ENCODE measurements at regions not wholly inside any gene's neighbourhood (a gene's known extent, or its start where the extent isn't known, plus 50 kb on each side); places are given as distances from the start of the nearest gene placed in this dataset.

- H3K27ac ChIP-seq, result no peak overlapping the region
- TF ChIP-seq, protein P1, sequence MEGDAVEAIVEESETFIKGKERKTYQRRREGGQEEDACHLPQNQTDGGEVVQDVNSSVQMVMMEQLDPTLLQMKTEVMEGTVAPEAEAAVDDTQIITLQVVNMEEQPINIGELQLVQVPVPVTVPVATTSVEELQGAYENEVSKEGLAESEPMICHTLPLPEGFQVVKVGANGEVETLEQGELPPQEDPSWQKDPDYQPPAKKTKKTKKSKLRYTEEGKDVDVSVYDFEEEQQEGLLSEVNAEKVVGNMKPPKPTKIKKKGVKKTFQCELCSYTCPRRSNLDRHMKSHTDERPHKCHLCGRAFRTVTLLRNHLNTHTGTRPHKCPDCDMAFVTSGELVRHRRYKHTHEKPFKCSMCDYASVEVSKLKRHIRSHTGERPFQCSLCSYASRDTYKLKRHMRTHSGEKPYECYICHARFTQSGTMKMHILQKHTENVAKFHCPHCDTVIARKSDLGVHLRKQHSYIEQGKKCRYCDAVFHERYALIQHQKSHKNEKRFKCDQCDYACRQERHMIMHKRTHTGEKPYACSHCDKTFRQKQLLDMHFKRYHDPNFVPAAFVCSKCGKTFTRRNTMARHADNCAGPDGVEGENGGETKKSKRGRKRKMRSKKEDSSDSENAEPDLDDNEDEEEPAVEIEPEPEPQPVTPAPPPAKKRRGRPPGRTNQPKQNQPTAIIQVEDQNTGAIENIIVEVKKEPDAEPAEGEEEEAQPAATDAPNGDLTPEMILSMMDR (IDR thresholded peaks at IDR 0.05), result no peak
- TF ChIP-seq ZFX (IDR thresholded peaks at IDR 0.05; ENCODE audit: borderline replicate concordance), result no peak
These were observed 216.3 kb downstream of the BUD13 start for GRCh38 chr11:116556483-116556882.

DNA sequence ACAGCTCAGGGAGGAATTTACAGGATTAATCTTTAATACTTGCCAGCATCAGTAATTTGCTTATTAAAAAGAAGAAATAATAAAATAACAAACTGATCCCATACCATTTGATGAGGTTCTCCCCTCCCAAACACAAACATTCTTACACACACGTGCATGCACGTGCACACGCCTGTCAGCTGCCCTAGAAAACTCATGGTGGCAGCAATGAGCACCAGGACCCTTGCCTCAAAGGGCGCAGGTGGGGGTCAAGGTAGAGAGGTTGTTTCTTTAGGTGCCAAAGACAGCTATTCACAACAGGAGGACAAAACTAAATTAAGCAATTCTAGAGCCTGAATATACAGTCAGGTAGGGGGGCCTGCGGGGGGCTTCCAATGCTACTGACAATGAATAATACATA lies 219.3 kb downstream of the BUD13 start:
- no peak overlapping the region for H3K27ac ChIP-seq
- TF ChIP-seq, protein P1 (IDR thresholded peaks at IDR 0.05), result peak; percentile 51
- no peak for TF ChIP-seq ZFX (IDR thresholded peaks at IDR 0.05; ENCODE audit: borderline replicate concordance)

GRCh38 chr11:116551576-116551975 lies 221.2 kb downstream of the BUD13 start:
- H3K27ac ChIP-seq, result no peak overlapping the region
- no peak for TF ChIP-seq ZFX (IDR thresholded peaks at IDR 0.05; ENCODE audit: borderline replicate concordance)
- TF ChIP-seq, protein P1 (IDR thresholded peaks at IDR 0.05), result no peak

- H3K27ac ChIP-seq, result no peak overlapping the region
- TF ChIP-seq, protein P1 (IDR thresholded peaks at IDR 0.05), result no peak
- no peak for TF ChIP-seq ZFX (IDR thresholded peaks at IDR 0.05; ENCODE audit: borderline replicate concordance)
These were observed 224.5 kb downstream of the BUD13 start for GRCh38 chr11:116548256-116548655.

- H3K27ac ChIP-seq, result no peak overlapping the region
- no peak for TF ChIP-seq ZFX (IDR thresholded peaks at IDR 0.05; ENCODE audit: borderline replicate concordance)
- TF ChIP-seq, protein P1 (IDR thresholded peaks at IDR 0.05), result no peak
These were observed 225.2 kb downstream of the BUD13 start for GRCh38 chr11:116547571-116547970.

DNA sequence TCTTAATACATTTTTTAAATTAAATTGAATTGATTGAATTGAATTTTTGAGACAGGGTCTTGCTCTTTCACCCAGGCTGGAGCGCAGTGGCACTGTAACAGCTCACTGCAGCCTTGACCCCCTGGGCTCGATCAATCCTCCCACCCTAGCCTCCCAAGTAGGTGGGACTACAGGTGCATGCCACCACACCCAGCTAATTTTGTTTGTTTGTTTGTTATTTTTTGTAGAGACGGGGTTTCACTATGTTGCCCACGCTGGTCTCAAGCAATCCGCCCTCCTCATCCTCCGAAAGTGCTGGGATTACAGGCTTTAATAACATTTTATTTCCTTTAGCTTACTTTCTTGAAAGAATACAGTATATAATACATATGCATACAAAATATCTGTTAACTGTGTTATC lies 226.9 kb downstream of the BUD13 start:
- H3K27ac ChIP-seq, result no peak overlapping the region
- no peak for TF ChIP-seq ZFX (IDR thresholded peaks at IDR 0.05; ENCODE audit: borderline replicate concordance)
- TF ChIP-seq, protein P1 (IDR thresholded peaks at IDR 0.05), result no peak

DNA sequence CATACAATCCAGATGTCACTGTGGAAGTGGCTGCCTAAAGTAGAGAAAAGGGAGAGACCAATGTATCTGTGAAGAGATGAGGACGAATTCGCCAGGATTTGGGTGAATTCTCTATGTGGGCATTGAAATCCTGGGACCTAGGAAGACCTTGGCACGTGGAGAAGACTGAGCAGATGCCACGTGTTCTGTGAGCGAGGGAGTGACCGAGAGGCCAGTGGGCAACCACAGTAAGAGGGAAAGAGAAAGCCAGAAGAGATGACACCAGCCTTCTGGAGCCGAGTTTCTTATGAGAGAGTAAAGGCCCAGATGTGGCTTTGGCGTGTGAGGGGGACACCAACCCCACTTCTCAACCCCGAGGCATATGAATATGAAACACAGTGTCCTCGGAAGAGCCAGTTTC lies 228.1 kb downstream of the BUD13 start:
- TF ChIP-seq, protein P1 (IDR thresholded peaks at IDR 0.05), result no peak
- no peak for TF ChIP-seq ZFX (IDR thresholded peaks at IDR 0.05; ENCODE audit: borderline replicate concordance)
- no peak overlapping the region for H3K27ac ChIP-seq

Data from 22Rv1 (cell line).